ENCODE measurements at regions not wholly inside any gene's neighbourhood (a gene's known extent, or its start where the extent isn't known, plus 50 kb on each side); places are given as distances from the start of the nearest gene placed in this dataset.

- H4K8ac ChIP-seq (ENCODE audit: low read depth, low read length), result no peak overlapping the region
- H3K79me1 ChIP-seq (ENCODE audit: low read depth, low read length), result no peaks in the 10 kb centered on the region
- H3K9me3 ChIP-seq (replicated peaks in 1 of 2; ENCODE audit: control insufficient read depth in 2 of 2, insufficient read depth in 1 of 2, low read depth in 1 of 2, low read length in 2 of 2), result no peaks in the 10 kb centered on the region
- no peak overlapping the region for H3K4ac ChIP-seq (ENCODE audit: low read length)
- H4K91ac ChIP-seq (ENCODE audit: low read depth, low read length, poor library complexity), result no peak overlapping the region
- no peak overlapping the region for H3K4me2 ChIP-seq (ENCODE audit: insufficient read depth, low read length, poor library complexity, severe bottlenecking)
- H3K9ac ChIP-seq (ENCODE audit: low read depth, low read length, poor library complexity), result no peak overlapping the region
- H3K14ac ChIP-seq (ENCODE audit: low read length), result no peak overlapping the region
- WGBS, 2 donors (ENCODE audit: extremely low coverage in 2 of 2, insufficient read length in 2 of 2, insufficient replicate concordance in 1 of 2), result no CpG with 5 or more reads among the region's 3 CpGs
- no peak overlapping the region for H2BK12ac ChIP-seq (ENCODE audit: low read length)
- no peak overlapping the region for H2BK120ac ChIP-seq (ENCODE audit: low read depth, low read length)
- no peak overlapping the region for H3K27ac ChIP-seq (replicated peaks; ENCODE audit: low read length)
- no peak overlapping the region for H2BK15ac ChIP-seq (ENCODE audit: low read length)
- no peaks in the 10 kb centered on the region for H3K36me3 ChIP-seq (replicated peaks in 1 of 2; ENCODE audit: control insufficient read depth in 2 of 2, insufficient read depth in 2 of 2, low read length in 2 of 2)
- H3K18ac ChIP-seq (ENCODE audit: low read length), result no peak overlapping the region
- no peak overlapping the region for H2BK5ac ChIP-seq (ENCODE audit: low read length)
- no peak overlapping the region for H3K23ac ChIP-seq (ENCODE audit: low read depth, low read length, poor library complexity)
- H2AFZ ChIP-seq (ENCODE audit: low read length), result no peak overlapping the region
- H3K4me1 ChIP-seq (ENCODE audit: control insufficient read depth in 2 of 2, insufficient read depth in 1 of 2, low read depth in 1 of 2, low read length in 2 of 2), result no peaks in the 10 kb centered on the region
- no peak overlapping the region for H2AK5ac ChIP-seq (ENCODE audit: low read depth, low read length)
- no peaks in the 10 kb centered on the region for H3K27me3 ChIP-seq (ENCODE audit: control insufficient read depth in 3 of 3, insufficient read depth in 3 of 3, low read depth in 1 of 3, low read length in 3 of 3)
- no peak for DNase-seq (ENCODE audit: low spot score)
- no peak overlapping the region for H3K4me3 ChIP-seq (ENCODE audit: low read length in 2 of 2)
These were observed 101.4 kb downstream of the RIN2 start for GRCh38 chr20:19859444-19859843.

- H3K23ac ChIP-seq (ENCODE audit: low read depth, low read length, poor library complexity), result no peak overlapping the region
- no peak overlapping the region for H2AFZ ChIP-seq (ENCODE audit: low read length)
- H3K9me3 ChIP-seq (replicated peaks in 1 of 2; ENCODE audit: control insufficient read depth in 2 of 2, insufficient read depth in 1 of 2, low read depth in 1 of 2, low read length in 2 of 2), result no peaks in the 10 kb centered on the region
- no peak overlapping the region for H4K91ac ChIP-seq (ENCODE audit: low read depth, low read length, poor library complexity)
- no peak overlapping the region for H2BK120ac ChIP-seq (ENCODE audit: low read depth, low read length)
- H3K9ac ChIP-seq (ENCODE audit: low read depth, low read length, poor library complexity), result no peak overlapping the region
- H3K4me1 ChIP-seq (ENCODE audit: control insufficient read depth in 2 of 2, insufficient read depth in 1 of 2, low read depth in 1 of 2, low read length in 2 of 2), result no peaks in the 10 kb centered on the region
- no peaks in the 10 kb centered on the region for H3K27me3 ChIP-seq (ENCODE audit: control insufficient read depth in 3 of 3, insufficient read depth in 3 of 3, low read depth in 1 of 3, low read length in 3 of 3)
- no peak overlapping the region for H3K18ac ChIP-seq (ENCODE audit: low read length)
- H3K4me2 ChIP-seq (ENCODE audit: insufficient read depth, low read length, poor library complexity, severe bottlenecking), result no peak overlapping the region
- H3K27ac ChIP-seq (replicated peaks; ENCODE audit: low read length), result no peak overlapping the region
- no peak for DNase-seq (ENCODE audit: low spot score)
- H3K4ac ChIP-seq (ENCODE audit: low read length), result no peak overlapping the region
- no peak overlapping the region for H2AK5ac ChIP-seq (ENCODE audit: low read depth, low read length)
- no peak overlapping the region for H4K8ac ChIP-seq (ENCODE audit: low read depth, low read length)
- no peak overlapping the region for H3K14ac ChIP-seq (ENCODE audit: low read length)
- H3K79me1 ChIP-seq (ENCODE audit: low read depth, low read length), result no peaks in the 10 kb centered on the region
- H3K36me3 ChIP-seq (replicated peaks in 1 of 2; ENCODE audit: control insufficient read depth in 2 of 2, insufficient read depth in 2 of 2, low read length in 2 of 2), result no peaks in the 10 kb centered on the region
- no peak overlapping the region for H3K4me3 ChIP-seq (ENCODE audit: low read length in 2 of 2)
- no peak overlapping the region for H2BK12ac ChIP-seq (ENCODE audit: low read length)
- whole genome bisulfite sequencing, 2 donors (ENCODE audit: extremely low coverage in 2 of 2, insufficient read length in 2 of 2, insufficient replicate concordance in 1 of 2), result no CpG with 5 or more reads among the region's 2 CpGs
- H2BK5ac ChIP-seq (ENCODE audit: low read length), result no peak overlapping the region
- H2BK15ac ChIP-seq (ENCODE audit: low read length), result no peak overlapping the region
These were observed 102.7 kb downstream of the RIN2 start for GRCh38 chr20:19860737-19861136.

- Histone ChIP-seq H2AK5ac (ENCODE audit: low read depth, low read length) (no peak overlapping the region), H3K27ac (replicated peaks; ENCODE audit: low read length) (no peak overlapping the region), H3K14ac (ENCODE audit: low read length) (no peak overlapping the region), H3K9me3 (replicated peaks in 1 of 2; ENCODE audit: control insufficient read depth in 2 of 2, insufficient read depth in 1 of 2, low read depth in 1 of 2, low read length in 2 of 2) (no peaks in the 10 kb centered on the region), H3K4ac (ENCODE audit: low read length) (no peak overlapping the region), H3K4me3 (ENCODE audit: low read length in 2 of 2) (no peak overlapping the region), H2BK5ac (ENCODE audit: low read length) (no peak overlapping the region), H3K4me2 (ENCODE audit: insufficient read depth, low read length, poor library complexity, severe bottlenecking) (no peak overlapping the region), H2BK12ac (ENCODE audit: low read length) (no peak overlapping the region), H3K4me1 (ENCODE audit: control insufficient read depth in 2 of 2, insufficient read depth in 1 of 2, low read depth in 1 of 2, low read length in 2 of 2) (no peaks in the 10 kb centered on the region), H3K36me3 (replicated peaks in 1 of 2; ENCODE audit: control insufficient read depth in 2 of 2, insufficient read depth in 2 of 2, low read length in 2 of 2) (no peaks in the 10 kb centered on the region), H2AFZ (ENCODE audit: low read length) (no peak overlapping the region), H3K18ac (ENCODE audit: low read length) (no peak overlapping the region), H2BK15ac (ENCODE audit: low read length) (no peak overlapping the region), H3K79me1 (ENCODE audit: low read depth, low read length) (no peaks in the 10 kb centered on the region), H4K91ac (ENCODE audit: low read depth, low read length, poor library complexity) (no peak overlapping the region), H3K27me3 (ENCODE audit: control insufficient read depth in 3 of 3, insufficient read depth in 3 of 3, low read depth in 1 of 3, low read length in 3 of 3) (no peaks in the 10 kb centered on the region), H3K23ac (ENCODE audit: low read depth, low read length, poor library complexity) (no peak overlapping the region), H2BK120ac (ENCODE audit: low read depth, low read length) (no peak overlapping the region), H4K8ac (ENCODE audit: low read depth, low read length) (no peak overlapping the region), H3K9ac (ENCODE audit: low read depth, low read length, poor library complexity) (no peak overlapping the region)
- no peak for DNase-seq (ENCODE audit: low spot score)
- no CpG with 5 or more reads among the region's 6 CpGs for WGBS, 2 donors (ENCODE audit: extremely low coverage in 2 of 2, insufficient read length in 2 of 2, insufficient replicate concordance in 1 of 2)
These were observed 103.2 kb downstream of the RIN2 start for GRCh38 chr20:19861147-19861759.

- Histone ChIP-seq H3K27ac (replicated peaks; ENCODE audit: low read length) (no peak overlapping the region), H3K4me1 (ENCODE audit: control insufficient read depth in 2 of 2, insufficient read depth in 1 of 2, low read depth in 1 of 2, low read length in 2 of 2) (no peaks in the 10 kb centered on the region), H2BK120ac (ENCODE audit: low read depth, low read length) (no peak overlapping the region), H2BK5ac (ENCODE audit: low read length) (no peak overlapping the region), H3K4me3 (ENCODE audit: low read length in 2 of 2) (no peak overlapping the region), H4K8ac (ENCODE audit: low read depth, low read length) (no peak overlapping the region), H3K27me3 (ENCODE audit: control insufficient read depth in 3 of 3, insufficient read depth in 3 of 3, low read depth in 1 of 3, low read length in 3 of 3) (no peaks in the 10 kb centered on the region), H3K9me3 (replicated peaks in 1 of 2; ENCODE audit: control insufficient read depth in 2 of 2, insufficient read depth in 1 of 2, low read depth in 1 of 2, low read length in 2 of 2) (no peaks in the 10 kb centered on the region), H3K36me3 (replicated peaks in 1 of 2; ENCODE audit: control insufficient read depth in 2 of 2, insufficient read depth in 2 of 2, low read length in 2 of 2) (no peaks in the 10 kb centered on the region), H2BK15ac (ENCODE audit: low read length) (no peak overlapping the region), H2BK12ac (ENCODE audit: low read length) (no peak overlapping the region), H3K14ac (ENCODE audit: low read length) (no peak overlapping the region), H3K9ac (ENCODE audit: low read depth, low read length, poor library complexity) (no peak overlapping the region), H4K91ac (ENCODE audit: low read depth, low read length, poor library complexity) (no peak overlapping the region), H3K18ac (ENCODE audit: low read length) (no peak overlapping the region), H3K23ac (ENCODE audit: low read depth, low read length, poor library complexity) (no peak overlapping the region), H3K79me1 (ENCODE audit: low read depth, low read length) (no peaks in the 10 kb centered on the region), H2AFZ (ENCODE audit: low read length) (no peak overlapping the region), H3K4ac (ENCODE audit: low read length) (no peak overlapping the region), H2AK5ac (ENCODE audit: low read depth, low read length) (no peak overlapping the region), H3K4me2 (ENCODE audit: insufficient read depth, low read length, poor library complexity, severe bottlenecking) (no peak overlapping the region)
- WGBS, 2 donors (ENCODE audit: extremely low coverage in 2 of 2, insufficient read length in 2 of 2, insufficient replicate concordance in 1 of 2), result no CpG with 5 or more reads among the region's 3 CpGs
- DNase-seq (ENCODE audit: low spot score), result no peak
These were observed 106.1 kb downstream of the RIN2 start for GRCh38 chr20:19864130-19864529.

All from neuronal stem cell (in vitro differentiated cells).